AG09319 (cell line): ENCODE measurements at regions not wholly inside any gene's neighbourhood (a gene's known extent, or its start where the extent isn't known, plus 50 kb on each side); places are given as distances from the start of the nearest gene placed in this dataset.

ENCODE experiments used
- DNase-seq: peaks from one replicate; pipeline ENCODE4 v3.0.0-alpha.2; 2010; ENCODE audit warnings: low read depth; ENCODE audit errors: extremely low read depth
- CTCF ChIP-seq: IDR thresholded peaks from 2 replicates; pipeline ENCODE4 v1.5.1; 2011; ENCODE audit warnings: low read depth, mild to moderate bottlenecking, inconsistent platforms, low read length, moderate library complexity

- no peak for DNase-seq
- no peak for TF ChIP-seq CTCF
These were observed 933.7 kb downstream of the GALC start for GRCh38 chr14:87059060-87059839.

GRCh38 chr14:87055007-87055406 lies 938.0 kb downstream of the GALC start:
- no peak for DNase-seq
- no peak for TF ChIP-seq CTCF

- no peak for TF ChIP-seq CTCF
These were observed 940.2 kb downstream of the GALC start for GRCh38 chr14:87052646-87053225.

GRCh38 chr14:87050421-87050820 lies 942.6 kb downstream of the GALC start:
- TF ChIP-seq CTCF = no peak
- no peak for DNase-seq

More at GRCh38 chr14:87052646-87053225, 940.2 kb downstream of the GALC start:
- no peak for DNase-seq

- DNase-seq = no peak
- peak; percentile 64 for TF ChIP-seq CTCF
These were observed 943.0 kb downstream of the GALC start for GRCh38 chr14:87049950-87050349.

GRCh38 chr14:87046960-87047359 lies 946.0 kb downstream of the GALC start:
- no peak for DNase-seq
- no peak for TF ChIP-seq CTCF

- DNase-seq = no peak
- no peak for TF ChIP-seq CTCF
These were observed 947.0 kb downstream of the GALC start for GRCh38 chr14:87045956-87046355.
